Upper lobe of left lung (tissue), 6 donors: ENCODE measurements at regions not wholly inside any gene's neighbourhood (a gene's known extent, or its start where the extent isn't known, plus 50 kb on each side); places are given as distances from the start of the nearest gene placed in this dataset.
A peak's percentile ranks its signal among the peaks of the same experiment; 100 is the strongest.

Experiments
- ATAC-seq, 2 donors: fragments of 200-7000 bp; cut with Tn5 transposase; one replicate each; pipeline ENCODE4 v1.9.1; 2022; ENCODE audit warnings: mild to moderate bottlenecking in 2 of 2, moderate library complexity in 2 of 2; ENCODE audit not compliant: low FRiP score in 2 of 2
- DNase-seq, 2 donors: peaks; one replicate each; pipeline ENCODE4 v3.0.0-alpha.2; 2019 to 2020
- H3K27ac ChIP-seq, 4 donors: fragments of 200-600 bp; sonication (generic); one replicate each; pipeline ENCODE4 v1.5.1; 2016 to 2019
- H3K27me3 ChIP-seq, 4 donors: fragments of 200-600 bp; sonication (generic); one replicate each; pipeline ENCODE4 v1.5.1; 2017 to 2019
- H3K36me3 ChIP-seq, 4 donors: fragments of 200-600 bp; sonication (generic); one replicate each; pipeline ENCODE4 v1.5.1; 2016 to 2019
- H3K4me1 ChIP-seq, 4 donors: fragments of 200-600 bp; sonication (generic); one replicate each; pipeline ENCODE4 v1.5.1; 2018 to 2019
- H3K4me3 ChIP-seq, 4 donors: fragments of 200-600 bp; sonication (generic); one replicate each; pipeline ENCODE4 v1.5.1; 2017 to 2019; ENCODE audit warnings: mild to moderate bottlenecking in 2 of 4, moderate library complexity in 1 of 4
- H3K9me3 ChIP-seq, 4 donors: fragments of 200-600 bp; sonication (generic); one replicate each; pipeline ENCODE4 v1.5.1; 2018 to 2019
- CTCF ChIP-seq, 6 experiments: fragments of 450-650 bp in 4 of 6; fragments of 200-600 bp in 2 of 6; sonication (generic) in 2 of 6; IDR thresholded peaks; one replicate each; pipeline ENCODE4 v1.5.1; 2016 to 2019; ENCODE audit warnings: antibody characterized with exemption in 6 of 6
- EP300 ChIP-seq, 4 donors: sonication (generic); formaldehyde crosslinking; IDR thresholded peaks; one replicate each; pipeline ENCODE4 v1.5.1; 2017; ENCODE audit warnings: antibody characterized with exemption in 4 of 4, control low read depth in 2 of 4
- POLR2A ChIP-seq, 4 donors: fragments of 450-650 bp; IDR thresholded peaks; one replicate each; pipeline ENCODE4 v1.5.1; 2016 to 2017; ENCODE audit warnings: antibody characterized with exemption in 4 of 4, mild to moderate bottlenecking in 2 of 4
- POLR2AphosphoS5 ChIP-seq, 2 donors: sonication (generic); formaldehyde crosslinking; IDR thresholded peaks; one replicate each; pipeline ENCODE4 v1.5.1; 2017; ENCODE audit warnings: antibody characterized with exemption in 2 of 2
- WGBS, 2 donors: methylation state at CpG; one replicate each; pipeline ENCODE4 v1.1.5; 2017 to 2018; 5-methylcytosine and 5-hydroxymethylcytosine counted together
- donor health status: DM: no; HTN: no; CAD: no; lungs with moderate emphysema.
- donor health status: DM: no; HTN: yes; CAD: no; lungs with severe emphysema.

DNA sequence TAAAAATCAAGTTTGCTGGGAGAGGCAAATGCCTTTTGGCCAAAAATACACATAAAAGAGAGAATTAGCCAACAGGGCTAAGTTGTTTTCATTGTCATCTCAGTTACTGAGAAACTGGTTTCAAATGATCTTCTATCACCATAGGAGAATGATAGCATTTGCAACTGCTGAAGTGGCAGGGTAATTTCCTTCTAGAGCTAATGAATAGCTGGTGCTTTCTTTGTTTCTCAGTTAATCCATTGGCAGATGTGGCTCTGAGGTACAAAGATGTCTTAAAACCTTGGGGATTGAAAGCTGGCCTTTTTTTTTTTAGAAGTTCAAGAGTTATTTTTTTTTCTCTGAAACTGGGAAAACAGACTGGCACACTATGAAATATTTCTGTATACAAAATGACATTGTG lies 332.7 kb upstream of the KLF12 start:
- DNase-seq, result no peak
- TF ChIP-seq POLR2A (IDR thresholded peaks at IDR 0.05) (no peak), CTCF (IDR thresholded peaks at IDR 0.05) (no peak), EP300 (IDR thresholded peaks at IDR 0.05) (no peak)

DNA sequence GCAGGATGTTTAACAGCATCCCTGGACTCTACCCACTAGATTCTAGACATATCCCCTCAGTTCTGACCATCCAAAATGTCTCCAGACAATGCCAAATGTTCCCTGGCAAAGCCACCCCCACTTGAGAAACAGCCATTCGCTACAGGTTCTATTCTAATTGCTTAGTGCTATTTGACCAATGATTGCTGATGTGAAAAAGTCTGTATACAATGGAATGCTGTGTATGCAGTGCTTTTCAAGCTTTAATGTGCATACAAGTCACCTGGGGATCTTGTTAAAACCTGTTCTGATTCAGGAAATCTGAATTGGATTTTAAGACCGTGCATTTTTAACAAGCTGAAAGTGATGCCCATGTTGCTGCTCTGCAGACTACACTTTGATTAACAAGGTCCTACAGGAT lies 331.8 kb upstream of the KLF12 start:
- H3K27me3 ChIP-seq, result no peaks in the 10 kb centered on the region
- no peaks in the 10 kb centered on the region for H3K9me3 ChIP-seq
- H3K36me3 ChIP-seq, result no peaks in the 10 kb centered on the region
- H3K4me1 ChIP-seq, result no peaks in the 10 kb centered on the region
- no peak for TF ChIP-seq POLR2A (IDR thresholded peaks at IDR 0.05)
- no peak for TF ChIP-seq EP300 (IDR thresholded peaks at IDR 0.05)
- no peak for TF ChIP-seq CTCF (IDR thresholded peaks at IDR 0.05)
- TF ChIP-seq POLR2AphosphoS5 (IDR thresholded peaks at IDR 0.05), result no peak
- no peak for DNase-seq
- no peak overlapping the region for H3K4me3 ChIP-seq
- H3K27ac ChIP-seq, result no peak overlapping the region
- 64 to 75% methylated on average over 2 of the region's 2 CpGs for WGBS, 2 donors
- ATAC-seq, result no peak

More for the DNA sequence above, 332.7 kb upstream of the KLF12 start:
- Histone ChIP-seq H3K4me1 (no peaks in the 10 kb centered on the region), H3K9me3 (no peaks in the 10 kb centered on the region), H3K27me3 (no peaks in the 10 kb centered on the region), H3K27ac (no peak overlapping the region), H3K36me3 (no peaks in the 10 kb centered on the region), H3K4me3 (no peak overlapping the region)
- no peak for ATAC-seq

DNA sequence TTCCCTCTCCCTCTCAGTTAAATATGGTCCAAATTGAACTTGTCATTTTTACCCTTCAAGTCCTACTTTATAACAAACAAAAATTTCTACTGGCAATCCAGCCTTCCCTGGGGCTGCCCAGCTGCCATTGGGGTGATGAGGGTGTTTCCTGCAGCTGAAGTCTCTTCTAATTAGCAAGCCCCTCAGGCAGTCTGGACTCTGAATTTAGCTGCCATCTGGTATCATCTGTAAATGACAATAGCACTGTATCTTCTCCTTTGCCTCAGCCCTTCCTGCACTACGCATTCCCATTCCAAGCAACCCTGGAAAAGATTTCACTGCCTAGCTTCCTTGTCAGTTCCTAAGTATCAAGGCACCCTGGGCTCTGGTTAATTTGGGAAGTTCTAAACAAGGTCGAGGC lies 331.1 kb upstream of the KLF12 start:
- no peak overlapping the region for H3K27ac ChIP-seq
- no peak for ATAC-seq
- WGBS, 2 donors, result 70 to 71% methylated on average over 2 of the region's 2 CpGs
- DNase-seq, result no peak
- no peak overlapping the region for H3K4me3 ChIP-seq
- no peaks in the 10 kb centered on the region for H3K9me3 ChIP-seq
- no peak for TF ChIP-seq POLR2A (IDR thresholded peaks at IDR 0.05)
- TF ChIP-seq POLR2AphosphoS5 (IDR thresholded peaks at IDR 0.05), result no peak
- no peak for TF ChIP-seq CTCF (IDR thresholded peaks at IDR 0.05)
- no peak for TF ChIP-seq EP300 (IDR thresholded peaks at IDR 0.05)
- H3K27me3 ChIP-seq, result no peaks in the 10 kb centered on the region
- no peaks in the 10 kb centered on the region for H3K36me3 ChIP-seq
- H3K4me1 ChIP-seq, result no peaks in the 10 kb centered on the region

- Histone ChIP-seq H3K9me3 (no peaks in the 10 kb centered on the region), H3K4me1 (no peaks in the 10 kb centered on the region), H3K27ac (no peak overlapping the region), H3K27me3 (no peaks in the 10 kb centered on the region), H3K4me3 (no peak overlapping the region), H3K36me3 (no peaks in the 10 kb centered on the region)
- DNase-seq (no peak), ATAC-seq (peak in 1 of 2 donors; percentile 63)
- WGBS, 2 donors, result 62 to 70% methylated on average over 3 of the region's 3 CpGs
- TF ChIP-seq POLR2AphosphoS5 (IDR thresholded peaks at IDR 0.05), result no peak
- no peak for TF ChIP-seq CTCF (IDR thresholded peaks at IDR 0.05)
- no peak for TF ChIP-seq EP300 (IDR thresholded peaks at IDR 0.05)
- no peak for TF ChIP-seq POLR2A (IDR thresholded peaks at IDR 0.05)
Observed at GRCh38 chr13:74464670-74465069, 330.5 kb upstream of the KLF12 start.

GRCh38 chr13:74461011-74461410 lies 326.8 kb upstream of the KLF12 start:
- TF ChIP-seq POLR2A (IDR thresholded peaks at IDR 0.05) (no peak), POLR2AphosphoS5 (IDR thresholded peaks at IDR 0.05) (no peak)
- no peak for ATAC-seq
- no peak for DNase-seq
- Histone ChIP-seq H3K36me3 (no peaks in the 10 kb centered on the region), H3K9me3 (no peaks in the 10 kb centered on the region), H3K4me3 (no peak overlapping the region), H3K4me1 (no peaks in the 10 kb centered on the region), H3K27me3 (no peaks in the 10 kb centered on the region), H3K27ac (no peak overlapping the region)
- WGBS, 2 donors, result 91 to 92% methylated on average over 2 of the region's 2 CpGs
